ENCODE measurements at regions not wholly inside any gene's neighbourhood (a gene's known extent, or its start where the extent isn't known, plus 50 kb on each side); places are given as distances from the start of the nearest gene placed in this dataset.

DNA sequence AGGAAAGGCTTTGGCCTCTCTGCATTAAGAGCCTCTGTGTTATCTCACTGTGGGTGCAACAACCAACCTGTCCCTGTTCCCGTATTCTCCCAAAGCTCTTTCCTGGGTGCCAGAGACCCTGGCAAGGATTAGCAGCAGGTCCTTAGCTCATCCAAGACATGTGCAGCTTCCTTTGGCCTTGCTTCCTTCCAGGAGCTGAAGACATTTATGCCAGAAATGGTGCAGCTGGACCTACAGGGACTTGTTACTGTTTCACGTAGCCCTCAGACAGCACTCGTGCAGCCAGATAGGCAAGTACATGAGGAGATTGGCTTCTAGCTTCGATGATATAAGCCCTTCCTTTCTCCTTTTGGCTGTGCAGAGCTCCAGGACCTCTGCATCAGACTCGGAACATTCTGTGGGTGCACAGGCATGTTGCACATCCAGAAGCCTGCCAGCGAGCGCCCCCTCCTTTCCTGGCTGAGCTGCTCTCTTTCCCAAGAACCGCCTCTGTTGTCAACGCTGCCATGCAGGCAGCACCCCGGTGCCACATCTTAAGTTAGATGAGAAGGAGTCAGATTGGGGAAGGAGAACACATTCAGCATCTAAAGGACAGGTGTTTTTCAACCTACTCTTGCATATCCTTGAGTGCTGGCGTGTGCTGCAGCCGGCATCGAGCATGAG is 284.5 kb upstream of the PLXNA2 start:
- ATAC-seq (no peak), DNase-seq (no peak)
- intact Hi-C loops (cut with DNase I, micrococcal nuclease): no loop called here

DNA sequence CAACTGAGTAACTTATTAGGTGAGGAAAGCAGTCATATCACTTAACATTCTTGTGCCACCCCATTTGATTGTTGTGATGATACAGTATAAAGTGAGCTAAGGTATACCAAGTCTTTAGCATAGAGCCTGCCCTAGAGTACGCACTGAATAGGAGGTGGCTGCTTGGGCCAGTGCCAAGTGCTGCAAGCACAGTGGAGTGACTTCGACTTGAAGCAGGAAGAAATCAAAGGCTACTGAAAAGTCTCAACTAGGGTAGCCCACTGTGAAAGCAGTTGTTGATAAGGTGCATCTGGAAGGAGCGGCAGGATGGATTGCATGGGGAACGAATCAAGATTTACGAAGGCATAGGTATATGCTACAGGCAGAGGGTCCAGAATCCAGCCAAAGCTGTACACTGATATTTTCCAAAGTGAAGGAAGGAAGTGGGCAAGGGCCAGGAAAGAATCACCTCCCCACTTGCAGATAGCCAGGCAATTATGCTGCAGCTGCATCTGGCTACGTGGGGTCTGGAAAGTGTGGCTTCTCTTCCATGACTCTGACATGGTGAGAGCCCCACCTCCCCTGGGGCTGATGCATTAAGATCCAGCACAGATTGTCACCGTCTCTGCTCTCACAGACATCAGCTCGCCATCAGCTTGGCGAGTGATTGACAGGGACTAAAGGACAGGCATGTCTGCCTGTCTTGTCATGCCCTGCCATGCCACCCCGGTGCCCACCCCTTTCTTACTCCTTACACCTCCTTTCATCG is 287.0 kb upstream of the PLXNA2 start:
- intact Hi-C loops (cut with DNase I, micrococcal nuclease): no loop called here
- peak; percentile 77 for ATAC-seq
- peak in 1 of 2 donors; percentile 77 for DNase-seq

DNA sequence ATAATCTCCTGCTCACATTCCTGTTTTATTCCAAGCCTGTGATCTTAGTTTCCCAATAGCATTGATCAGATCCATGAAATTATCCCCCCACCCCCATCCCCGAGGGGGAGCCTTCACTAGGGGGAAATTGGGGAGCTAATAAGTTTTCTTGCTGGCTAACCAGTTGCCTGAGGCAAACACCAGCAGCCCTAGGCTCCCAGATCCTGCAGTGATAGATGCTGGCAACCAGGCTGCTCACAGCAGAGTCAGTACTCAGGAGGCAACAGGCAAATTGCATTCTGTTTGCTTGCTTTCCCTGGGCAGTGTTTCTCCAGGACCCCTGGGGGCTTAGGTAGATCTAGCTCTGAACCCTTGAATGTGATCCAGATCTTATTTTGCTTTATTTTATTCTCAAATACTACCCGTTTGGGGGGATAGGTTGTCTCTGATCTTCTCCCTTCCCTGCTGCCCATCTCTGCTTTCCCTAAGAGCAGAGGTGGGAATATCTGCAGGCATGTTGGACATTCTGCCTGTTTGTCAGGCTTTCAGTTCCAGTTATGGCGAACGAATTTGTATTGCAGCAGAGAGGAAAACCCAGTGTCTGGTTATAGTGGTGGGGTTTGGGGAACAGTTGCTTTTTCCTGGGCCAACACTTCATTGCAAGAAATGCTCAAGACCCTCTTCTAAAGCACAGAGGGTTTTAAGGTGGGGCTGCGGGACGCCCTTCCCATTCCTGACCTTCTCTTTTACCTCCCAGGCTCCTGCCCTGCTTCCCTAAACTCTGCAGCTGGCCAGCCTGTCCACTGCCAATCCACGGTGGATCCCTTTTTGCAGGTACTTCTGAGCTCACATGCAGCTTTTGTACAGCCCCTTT is 289.8 kb upstream of the PLXNA2 start:
- ATAC-seq (peak; percentile 10), DNase-seq (no peak)
- intact Hi-C loops (cut with DNase I, micrococcal nuclease): no loop called here

DNA sequence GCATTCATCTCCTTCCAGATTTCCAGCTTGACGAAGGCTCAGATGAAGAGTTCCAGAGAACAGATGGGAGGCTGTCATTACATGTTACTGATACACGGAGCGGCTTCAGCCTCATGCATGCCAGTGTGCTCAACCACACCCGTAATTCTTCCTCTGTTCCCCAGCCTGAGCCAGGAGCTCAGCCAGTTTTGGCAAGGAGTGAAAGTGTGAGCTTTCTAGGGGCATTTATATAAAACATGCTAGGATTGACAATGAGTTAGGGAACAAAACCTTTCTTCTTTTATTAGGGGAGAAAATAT is 290.4 kb upstream of the PLXNA2 start:
- DNase-seq (peak in 1 of 2 donors; percentile 17), ATAC-seq (peak; percentile 72)
- intact Hi-C loops (cut with DNase I, micrococcal nuclease): no loop called here

DNA sequence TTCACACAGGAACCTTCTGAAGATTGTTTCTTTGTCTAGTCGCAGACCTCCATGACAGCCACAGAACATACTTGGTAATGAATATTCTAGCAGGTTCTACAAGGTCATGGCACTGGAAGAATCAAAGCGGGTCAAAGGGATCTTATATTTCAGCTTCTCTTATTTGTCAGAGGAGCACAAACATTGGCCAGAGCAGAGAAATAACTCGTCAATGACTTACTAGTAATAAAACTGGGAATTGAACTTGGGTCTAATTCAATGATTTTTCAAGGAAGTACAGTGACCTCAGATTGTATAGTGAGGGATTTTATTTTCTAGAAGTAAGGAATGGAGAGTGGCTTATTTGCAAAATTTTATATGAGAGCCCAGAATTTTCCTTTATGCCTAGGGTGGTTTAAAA is 290.8 kb upstream of the PLXNA2 start:
- DNase-seq (no peak), ATAC-seq (peak; percentile 79)
- intact Hi-C loops (cut with DNase I, micrococcal nuclease): no loop called here

DNA sequence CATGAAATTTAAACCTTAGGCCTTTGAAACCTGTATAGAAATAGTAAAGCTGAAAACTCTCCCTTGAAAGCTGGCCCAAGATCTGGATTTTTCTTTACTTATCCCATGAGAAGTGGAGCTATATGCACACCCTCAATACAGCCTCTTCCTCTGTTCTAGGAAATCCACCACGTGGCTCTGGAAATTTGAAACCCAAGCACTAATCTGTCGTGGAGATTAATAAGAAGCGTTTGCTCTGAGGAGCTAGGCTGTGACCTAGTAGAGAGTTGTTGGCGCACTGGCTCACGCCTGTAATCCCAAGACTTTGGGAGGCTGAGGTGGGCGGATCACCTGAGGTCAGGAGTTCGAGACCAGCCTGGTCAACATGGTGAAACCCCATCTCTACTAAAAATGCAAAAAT is 291.3 kb upstream of the PLXNA2 start:
- intact Hi-C loops (cut with DNase I, micrococcal nuclease): no loop called here
- DNase-seq: no peak
- no peak for ATAC-seq

DNA sequence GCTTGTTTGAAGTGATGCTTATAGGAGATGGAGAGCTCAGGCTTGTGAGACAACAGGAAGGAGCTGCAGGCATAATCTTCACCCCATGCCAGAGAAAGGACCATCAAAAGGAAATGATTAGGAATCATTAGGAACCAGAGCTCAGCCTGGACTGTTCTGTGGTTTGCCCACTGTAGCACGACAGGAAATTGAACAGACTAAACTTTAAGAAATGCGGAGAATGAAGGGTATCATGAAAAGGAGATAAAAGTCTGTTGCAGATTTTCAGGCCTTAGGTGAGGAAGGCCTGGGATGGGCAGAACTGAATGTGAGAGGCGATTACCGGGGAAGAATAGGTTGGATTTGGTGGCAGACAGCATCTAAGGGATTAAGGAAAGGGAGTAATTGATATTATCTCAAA is 292.0 kb upstream of the PLXNA2 start:
- intact Hi-C loops (cut with DNase I, micrococcal nuclease): no loop called here
- ATAC-seq (no peak), DNase-seq (no peak)

DNA sequence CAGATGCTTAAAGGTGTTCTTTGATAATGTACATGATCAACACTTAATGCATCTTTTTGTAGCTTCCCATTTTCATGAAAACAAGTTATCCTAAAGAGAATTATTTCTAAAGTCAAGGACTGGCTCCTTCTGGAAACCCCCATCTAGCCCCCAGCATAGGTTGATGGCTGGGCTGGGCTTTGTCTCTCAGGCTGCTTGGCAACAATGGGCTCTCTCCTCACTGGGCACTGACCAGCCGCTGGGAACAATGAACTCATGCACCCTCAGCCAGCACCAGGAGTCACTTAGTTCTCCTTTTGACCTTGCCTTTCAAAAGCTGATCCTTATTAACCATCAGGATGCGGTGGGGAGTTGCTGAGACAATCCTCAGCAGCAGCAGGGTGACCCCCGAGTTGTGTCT is 293.0 kb upstream of the PLXNA2 start:
- intact Hi-C loops (cut with DNase I, micrococcal nuclease): no loop called here
- ATAC-seq: no peak

DNA sequence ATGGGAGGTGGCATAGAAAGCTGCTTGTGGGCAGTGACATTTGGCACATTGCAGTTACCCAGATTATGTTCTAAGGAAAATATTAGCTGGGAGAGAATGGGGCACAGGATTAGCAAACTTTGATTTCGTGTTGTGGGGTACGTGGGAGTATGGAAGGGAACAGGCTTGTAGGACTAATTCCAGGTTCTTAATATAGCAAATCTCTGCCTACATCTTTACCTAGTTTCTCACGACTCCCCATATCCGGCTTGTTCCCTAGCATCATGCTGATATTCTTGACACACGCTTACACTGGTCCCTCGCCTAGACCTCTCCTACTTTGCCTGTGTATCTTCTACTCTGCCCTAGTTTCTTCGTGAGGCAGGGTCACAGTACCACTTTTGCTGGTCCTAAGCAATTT is 293.9 kb upstream of the PLXNA2 start:
- no peak for DNase-seq
- ATAC-seq: no peak

More for the DNA sequence above, 293.0 kb upstream of the PLXNA2 start:
- DNase-seq: no peak

DNA sequence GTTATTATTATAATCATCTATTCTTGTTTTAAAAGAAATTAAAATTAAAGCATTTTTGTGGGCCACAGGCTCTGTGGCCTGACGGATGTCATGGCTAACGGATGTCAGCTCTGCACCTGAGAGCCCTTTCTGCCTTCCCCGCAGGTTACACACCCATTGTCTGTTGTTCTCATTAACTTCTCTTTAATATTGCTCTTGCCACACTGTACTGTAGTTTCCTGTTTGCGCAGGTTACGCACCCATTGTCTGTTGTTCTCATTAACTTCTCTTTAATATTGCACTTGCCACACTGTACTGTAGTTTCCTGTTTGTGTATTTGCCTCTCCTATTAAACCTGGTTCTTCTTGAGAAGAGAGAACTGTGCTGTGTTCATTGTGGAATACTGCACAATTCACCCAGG is 294.4 kb upstream of the PLXNA2 start:
- intact Hi-C loops (cut with DNase I, micrococcal nuclease): no loop called here
- ATAC-seq: no peak
- no peak for DNase-seq

More for the DNA sequence above, 293.9 kb upstream of the PLXNA2 start:
- intact Hi-C loops (cut with DNase I, micrococcal nuclease): no loop called here

DNA sequence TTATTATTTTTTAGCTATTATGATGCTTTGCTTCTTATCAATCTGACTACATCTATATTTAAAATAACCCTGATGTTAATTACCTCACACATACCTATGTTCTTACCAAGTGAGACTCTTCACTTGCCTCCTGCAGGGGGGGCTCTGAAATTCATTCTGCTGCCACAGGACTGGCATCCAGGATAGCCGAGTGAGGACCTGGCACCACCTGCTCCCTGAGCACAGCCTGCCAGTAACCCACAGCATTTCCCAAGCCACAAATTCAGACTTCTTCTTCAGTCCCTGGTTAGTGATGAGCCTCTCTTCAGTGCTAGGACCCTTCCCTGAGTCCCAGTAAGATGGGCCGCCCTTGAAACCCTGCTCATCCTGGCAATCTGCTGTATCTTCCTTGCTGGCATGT is 296.5 kb upstream of the PLXNA2 start:
- ATAC-seq: no peak
- intact Hi-C loops (cut with DNase I, micrococcal nuclease): no loop called here
- no peak for DNase-seq

DNA sequence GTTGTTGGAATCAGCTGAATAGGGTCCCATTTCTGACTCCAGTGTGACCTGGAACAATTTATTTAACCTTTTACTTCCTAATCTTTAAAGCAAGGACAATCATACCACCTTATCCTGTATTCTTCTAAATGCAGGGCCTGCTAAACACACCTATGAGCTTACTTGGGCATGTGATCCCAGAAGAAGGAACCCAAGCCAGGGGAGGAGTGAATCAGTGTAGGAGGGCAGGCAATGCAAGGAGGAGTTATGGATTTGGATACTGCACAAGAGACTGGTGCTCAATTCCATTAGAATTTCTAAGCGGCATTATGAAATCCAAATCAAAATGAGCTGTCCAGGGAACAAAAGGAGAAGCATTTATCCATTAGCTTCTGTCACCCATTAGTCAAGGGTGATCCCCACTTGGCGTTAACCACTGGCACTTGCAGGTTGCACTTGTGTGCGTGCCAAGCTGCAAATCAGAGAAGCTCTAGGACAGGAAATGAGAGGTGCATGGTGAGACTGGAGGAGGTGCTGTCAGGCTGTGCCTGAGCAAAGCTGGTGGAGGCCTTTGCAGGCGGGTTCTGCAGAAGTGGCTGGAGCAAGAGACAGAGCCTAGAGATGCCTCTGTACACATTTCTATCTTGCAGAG is 297.2 kb upstream of the PLXNA2 start:
- DNase-seq (no peak), ATAC-seq (no peak)
- intact Hi-C loops (cut with DNase I, micrococcal nuclease): no loop called here

DNA sequence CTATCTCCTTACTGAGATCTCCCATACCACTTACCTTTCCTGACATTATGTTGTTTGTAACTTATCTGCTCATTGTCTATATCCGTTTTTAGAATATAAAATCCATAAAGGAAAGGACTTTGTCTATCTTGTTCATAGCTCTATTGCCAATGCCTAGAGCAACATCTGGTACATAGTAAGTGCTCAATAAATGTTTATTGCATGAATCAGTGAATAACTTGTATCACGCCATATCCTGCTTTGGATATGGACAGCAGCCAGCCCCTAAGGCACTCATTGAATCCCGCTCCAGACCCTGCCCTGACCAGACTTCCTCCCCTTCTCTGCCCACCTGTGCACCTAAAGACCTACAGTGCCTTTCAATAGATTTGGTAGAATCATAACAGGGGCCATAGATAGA is 298.1 kb upstream of the PLXNA2 start:
- intact Hi-C loops (cut with DNase I, micrococcal nuclease): no loop called here
- ATAC-seq (peak; percentile 68), DNase-seq (no peak)

DNA sequence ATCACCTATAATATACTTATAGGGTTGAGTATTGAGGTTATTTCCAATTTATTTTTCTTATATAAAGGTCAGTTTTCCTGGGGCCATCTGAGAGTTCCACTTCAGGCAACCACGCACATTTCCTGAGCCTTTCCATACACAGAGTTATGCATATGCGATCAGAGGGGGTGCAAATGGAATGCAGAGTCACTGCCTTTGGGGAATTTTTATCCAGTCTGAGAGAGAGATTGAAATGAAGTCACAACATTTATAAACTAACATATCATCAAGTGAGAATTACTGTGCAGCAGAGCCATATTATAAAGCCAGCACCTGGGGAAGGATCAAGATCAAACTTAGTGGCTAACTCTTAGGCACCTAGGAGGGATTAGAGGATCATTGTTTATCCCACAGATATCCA is 299.9 kb upstream of the PLXNA2 start:
- intact Hi-C loops (cut with DNase I, micrococcal nuclease): no loop called here
- no peak for DNase-seq
- no peak for ATAC-seq

DNA sequence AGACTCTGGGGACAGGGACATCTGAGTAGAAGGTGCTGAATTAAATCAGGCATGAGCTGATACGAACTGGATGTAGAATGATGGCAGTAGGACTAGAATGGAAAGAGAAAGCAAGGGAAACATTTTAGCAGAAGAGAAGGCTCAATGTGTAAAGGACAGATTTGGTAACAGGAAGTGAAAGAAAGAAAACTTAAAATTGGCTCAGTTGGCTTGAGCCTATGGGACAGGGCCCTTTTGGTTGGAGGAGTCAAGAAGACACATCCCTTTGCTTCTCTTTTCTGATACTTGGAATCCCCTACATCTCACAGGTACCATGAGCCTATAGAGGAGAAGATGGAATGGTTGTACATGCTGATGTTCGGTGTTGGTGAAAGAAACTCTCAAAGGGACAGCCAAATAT is 300.6 kb upstream of the PLXNA2 start:
- DNase-seq (no peak), ATAC-seq (no peak)

DNA sequence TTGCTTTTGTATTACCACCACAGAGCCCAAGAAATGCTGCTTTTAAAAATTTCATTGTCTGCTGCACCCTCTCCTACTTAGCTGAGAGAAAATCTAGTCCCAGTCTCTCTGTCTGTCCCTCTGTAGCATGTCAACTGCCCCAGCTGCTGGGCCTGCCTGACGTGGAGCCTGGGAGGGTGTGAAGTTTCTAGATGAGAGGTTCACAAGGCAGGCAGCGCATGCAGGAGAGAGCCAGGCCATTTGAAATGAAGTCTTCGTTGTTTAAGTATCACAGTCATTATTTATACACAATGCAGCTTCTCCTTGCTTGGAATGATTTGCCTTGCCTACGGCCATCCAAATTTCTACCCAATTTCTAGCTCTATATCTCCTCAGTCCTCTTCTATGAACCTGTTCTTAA is 306.8 kb upstream of the PLXNA2 start:
- ATAC-seq (no peak), DNase-seq (no peak)
- intact Hi-C loops (cut with DNase I, micrococcal nuclease): no loop called here

More for the DNA sequence above, 300.6 kb upstream of the PLXNA2 start:
- intact Hi-C loops (cut with DNase I, micrococcal nuclease): no loop called here

DNA sequence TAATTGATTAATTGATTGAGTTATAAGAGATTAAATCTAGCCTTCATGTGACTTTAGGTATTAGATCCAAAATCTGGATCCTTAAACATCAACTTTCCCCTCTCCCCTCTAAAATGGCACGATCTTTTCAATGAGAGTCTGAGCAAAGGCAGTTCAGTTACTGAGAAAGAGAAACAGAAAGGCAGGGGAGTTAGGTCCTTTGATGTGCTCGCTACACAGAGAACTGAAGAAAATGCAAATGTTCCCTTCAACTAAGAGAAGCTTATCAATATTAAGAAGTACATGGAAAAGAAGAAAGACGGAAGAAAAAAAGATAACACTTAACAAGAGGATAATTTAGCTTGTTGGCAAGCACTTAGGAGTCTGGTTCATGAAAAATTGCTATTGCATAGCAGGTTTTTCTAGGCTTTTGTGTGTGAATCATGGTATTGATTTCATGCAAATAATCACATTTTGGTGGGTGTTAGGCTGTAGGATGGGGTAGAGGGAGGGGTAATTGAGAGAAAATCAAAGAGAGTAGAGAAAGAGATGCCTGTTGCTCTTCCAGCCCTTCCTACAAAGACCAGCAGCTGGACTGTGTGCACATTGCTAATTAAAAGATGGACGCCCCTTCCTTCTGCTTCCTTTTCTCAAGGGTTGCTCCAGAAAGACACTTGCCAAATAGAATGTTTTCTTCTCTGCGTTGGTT is 307.6 kb upstream of the PLXNA2 start:
- ATAC-seq: no peak
- DNase-seq: no peak
- intact Hi-C loops (cut with DNase I, micrococcal nuclease): no loop called here

DNA sequence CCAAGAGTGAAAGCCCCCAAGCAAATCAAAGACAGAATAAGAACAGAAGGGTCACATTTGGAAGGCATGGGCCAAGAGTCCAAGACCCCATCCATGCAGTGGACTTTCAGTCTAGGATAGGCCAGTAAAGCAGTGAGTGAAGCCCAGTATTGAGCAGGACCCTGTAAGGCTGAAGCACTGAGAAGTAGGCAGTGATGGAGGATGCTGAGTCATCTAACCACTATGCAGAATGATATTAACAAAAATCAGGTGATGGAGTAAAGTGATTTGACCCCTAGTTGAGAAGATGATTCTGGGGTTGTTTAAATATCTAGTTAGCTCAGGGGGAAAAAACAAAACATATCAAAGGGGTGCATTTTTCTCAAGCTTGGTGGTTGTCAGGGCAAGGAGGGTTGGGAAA is 308.7 kb upstream of the PLXNA2 start:
- no peak for ATAC-seq
- no peak for DNase-seq
- intact Hi-C loops (cut with DNase I, micrococcal nuclease): no loop called here

DNA sequence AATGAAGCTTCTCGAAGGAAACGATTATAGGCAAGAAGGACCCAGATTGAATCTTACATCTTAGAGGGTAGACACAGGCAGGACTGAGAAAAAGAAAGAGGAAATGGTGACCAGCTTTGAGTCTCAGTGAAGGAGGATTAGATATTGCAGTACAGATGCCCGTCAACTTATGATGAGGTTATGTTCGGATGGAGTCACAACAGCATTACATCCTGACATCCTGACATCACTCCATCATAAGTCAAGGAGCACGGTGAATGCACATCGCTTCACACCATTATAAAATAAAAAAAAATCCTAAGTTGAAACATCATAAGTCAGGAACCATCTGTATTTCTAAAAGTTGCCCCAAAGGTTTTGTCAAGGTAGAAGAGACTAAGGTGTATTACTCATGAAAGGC is 312.3 kb upstream of the PLXNA2 start:
- intact Hi-C loops (cut with DNase I, micrococcal nuclease): no loop called here
- ATAC-seq: no peak
- DNase-seq: no peak

All from left colon (tissue), 2 donors.